Stimulated activated CD4-positive, alpha-beta T cell treated with anti-CD3 and anti-CD28 coated beads, Interleukin-2, amount 100 ng/mL, for 4 hours (primary cell): ENCODE measurements at regions not wholly inside any gene's neighbourhood (a gene's known extent, or its start where the extent isn't known, plus 50 kb on each side); places are given as distances from the start of the nearest gene placed in this dataset.
"Not testable (repeated sequence)": the region's sequence is repeated elsewhere in the genome, so short reads cannot be mapped to it uniquely, and the experiment has no call there.

Source experiments
- DNase-seq: peaks from one replicate; pipeline ENCODE4 v3.0.0-alpha.2; 2020; ENCODE audit warnings: low read depth

DNA sequence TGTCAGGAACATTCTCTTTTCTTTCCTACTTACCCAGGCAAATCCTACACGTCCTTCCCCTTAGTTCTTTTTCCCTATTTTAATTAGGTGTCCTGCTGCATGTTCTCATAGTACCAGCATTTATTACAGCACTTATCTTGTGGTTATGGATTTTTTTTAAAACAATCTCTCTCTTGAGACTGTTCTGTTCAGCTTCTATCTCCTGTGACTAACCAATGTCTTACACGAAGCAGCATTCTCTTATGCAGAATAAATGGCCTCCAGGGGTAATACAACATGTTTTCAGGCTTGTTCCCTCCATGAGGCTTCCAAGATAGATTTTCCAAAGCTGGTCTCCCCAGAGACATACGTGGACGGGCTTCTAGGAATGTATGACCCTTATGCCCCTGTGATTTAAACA is 1096.1 kb upstream of the CELF2 start:
- DNase-seq: no peak

DNA sequence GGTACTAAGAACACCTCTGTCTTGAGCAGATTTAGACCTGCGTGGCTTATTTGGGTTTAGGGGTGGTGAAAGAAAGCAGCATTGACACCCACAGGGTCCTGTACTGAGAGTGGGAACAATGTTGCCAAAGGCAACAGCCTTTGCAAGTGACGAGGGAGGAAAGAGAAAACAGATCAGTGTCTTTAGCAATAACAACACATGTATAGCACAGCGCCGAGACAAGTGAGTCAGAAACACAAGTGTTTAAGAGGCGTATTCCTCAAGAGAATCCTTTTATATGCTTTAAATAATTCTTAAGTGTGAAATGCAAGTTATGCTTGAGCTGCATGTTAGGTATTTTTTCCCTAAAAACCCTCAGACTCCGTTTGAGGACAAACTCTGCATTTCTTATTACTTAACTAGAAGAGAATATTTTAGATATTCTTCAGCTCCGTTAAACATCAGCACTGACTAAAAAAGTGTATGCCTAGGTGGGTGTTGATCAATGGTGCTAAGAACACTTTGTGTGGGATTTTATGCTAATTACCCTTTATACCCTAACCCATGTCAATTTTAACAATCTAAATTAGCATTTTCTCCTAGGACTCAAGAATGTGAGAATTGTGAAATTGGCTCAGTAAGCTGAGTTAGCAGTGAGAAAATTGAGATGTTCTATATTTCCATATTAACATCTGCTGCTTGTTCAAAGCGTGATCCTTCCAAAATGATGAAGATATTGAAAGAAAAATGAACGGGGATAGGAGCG is 1095.4 kb upstream of the CELF2 start:
- DNase-seq: no peak

DNA sequence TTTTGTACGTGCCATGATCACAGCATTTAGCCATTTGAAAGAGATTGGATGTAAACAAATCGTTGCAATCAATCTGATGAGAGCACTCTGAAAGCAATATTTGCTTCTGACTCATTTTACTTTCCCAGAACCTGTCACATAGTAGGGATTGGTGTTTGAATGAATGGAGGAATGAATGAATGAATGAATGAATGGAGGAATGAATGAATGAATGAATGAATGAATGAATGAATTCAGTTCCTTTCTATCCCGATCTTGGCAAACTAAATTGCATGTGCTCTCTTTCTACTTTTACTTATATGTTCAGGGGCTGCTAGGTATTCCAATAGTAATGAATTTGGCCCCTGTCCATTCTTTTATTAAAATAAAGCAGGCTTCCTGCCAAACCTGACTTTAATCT is 1091.7 kb upstream of the CELF2 start:
- no peak for DNase-seq

DNA sequence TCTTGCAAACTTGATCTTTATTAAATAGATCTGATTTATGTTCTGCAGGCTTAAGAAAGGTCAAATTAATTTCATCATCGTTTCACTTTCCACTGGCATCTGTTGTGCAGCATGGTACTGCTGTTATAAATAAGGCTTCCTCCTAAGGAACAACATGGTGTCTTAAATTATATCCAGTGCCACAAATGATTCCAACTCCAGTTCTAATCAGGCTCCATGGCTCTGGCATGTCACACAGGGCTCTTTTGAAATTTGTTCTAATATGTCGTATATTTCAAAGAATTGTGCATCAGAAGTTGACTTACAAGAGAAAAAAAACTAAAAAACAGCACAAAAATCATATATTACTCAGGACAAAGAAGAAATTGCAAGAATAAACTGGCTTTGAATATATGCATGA is 1090.8 kb upstream of the CELF2 start:
- no peak for DNase-seq

DNA sequence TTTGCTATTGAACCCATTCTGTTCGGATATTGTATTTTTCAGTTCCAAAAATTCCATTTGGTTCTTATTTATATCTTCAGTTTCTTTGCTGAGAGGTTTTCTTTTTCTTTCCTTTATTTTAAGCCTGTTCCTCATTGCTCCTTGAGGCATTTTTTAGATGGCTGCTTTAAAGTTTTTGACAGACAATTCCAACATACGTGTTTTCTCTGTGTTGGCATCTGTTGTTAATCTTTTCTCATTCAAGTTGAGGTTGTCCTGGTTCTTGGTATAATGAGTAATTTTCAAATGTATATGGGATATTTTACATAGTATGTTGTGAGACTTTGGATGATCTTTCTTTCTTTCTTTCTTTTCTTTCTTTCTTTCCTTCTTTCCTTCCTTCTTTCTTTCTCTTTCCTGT is 1078.0 kb upstream of the CELF2 start:
- DNase-seq: no peak

DNA sequence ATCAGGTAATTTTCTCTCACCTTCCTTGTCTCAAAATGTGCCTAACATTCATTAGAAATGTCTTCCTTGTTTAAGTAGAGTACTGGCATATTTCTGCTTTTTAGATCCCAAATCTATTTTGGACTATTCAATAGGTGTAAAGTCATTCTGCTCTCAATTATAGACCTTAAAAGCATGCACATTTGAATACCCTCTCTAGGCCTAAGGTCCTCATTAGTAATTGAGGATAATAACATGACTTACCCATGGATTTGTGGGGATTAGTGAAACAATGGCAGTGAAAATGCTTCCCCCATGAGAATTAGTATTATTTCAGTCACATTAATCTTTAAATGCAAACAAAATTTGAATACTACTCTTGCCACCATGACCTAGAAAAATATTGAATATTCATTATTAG is 1073.0 kb upstream of the CELF2 start:
- no peak for DNase-seq

DNA sequence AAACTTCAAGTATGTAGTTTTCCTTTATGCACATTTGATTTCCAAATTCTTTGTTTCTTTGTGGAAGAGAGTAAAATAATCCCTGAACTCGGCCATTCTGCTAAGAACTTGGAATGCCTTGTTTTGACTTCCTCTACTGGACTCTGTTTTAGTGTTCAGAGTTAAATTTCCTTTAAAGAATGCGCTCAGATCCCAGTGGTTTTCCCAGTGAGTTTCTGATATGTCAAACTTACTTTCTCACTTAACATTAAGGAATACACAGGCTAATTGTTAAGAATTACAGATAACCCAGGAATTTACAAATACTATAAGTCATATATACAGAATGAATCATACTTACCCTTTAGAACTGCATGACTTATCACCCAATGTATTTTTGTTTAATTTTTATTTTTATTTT is 1067.6 kb upstream of the CELF2 start:
- DNase-seq: no peak

DNA sequence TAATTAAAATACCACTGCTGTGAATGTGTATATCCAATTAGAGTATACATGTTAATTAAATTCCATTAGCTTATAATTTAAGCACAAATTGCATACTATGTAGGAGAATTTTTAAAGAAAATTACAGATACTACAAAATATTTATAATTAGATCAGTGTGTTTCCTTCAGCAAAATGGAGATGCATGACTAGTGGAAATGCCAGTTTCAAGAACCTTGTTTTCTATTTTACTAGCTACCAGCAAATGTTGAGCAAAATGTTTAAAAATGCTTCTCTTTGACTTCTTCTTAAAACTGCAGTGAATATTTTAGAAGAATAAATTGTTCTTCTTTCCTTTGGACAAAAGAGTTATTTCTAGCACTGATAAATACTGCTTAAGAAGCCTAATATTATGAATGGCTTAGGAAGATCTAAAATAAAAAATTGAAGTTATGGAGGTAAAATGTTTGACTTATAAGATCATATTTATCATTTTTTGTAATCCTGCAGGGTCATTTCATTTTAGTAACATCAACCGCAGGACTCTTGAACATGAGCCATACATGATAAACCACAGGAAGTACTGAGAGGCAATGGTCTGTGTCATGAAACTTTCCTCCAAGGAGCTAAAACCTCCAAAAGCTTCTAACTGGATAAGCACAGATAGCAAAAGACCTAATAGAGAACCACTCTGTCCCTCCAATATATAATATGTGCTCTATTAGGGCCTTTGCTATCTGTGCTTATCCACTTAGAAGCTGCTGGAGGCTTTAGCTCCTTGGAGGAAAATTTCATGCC is 1066.0 kb upstream of the CELF2 start:
- no peak for DNase-seq

DNA sequence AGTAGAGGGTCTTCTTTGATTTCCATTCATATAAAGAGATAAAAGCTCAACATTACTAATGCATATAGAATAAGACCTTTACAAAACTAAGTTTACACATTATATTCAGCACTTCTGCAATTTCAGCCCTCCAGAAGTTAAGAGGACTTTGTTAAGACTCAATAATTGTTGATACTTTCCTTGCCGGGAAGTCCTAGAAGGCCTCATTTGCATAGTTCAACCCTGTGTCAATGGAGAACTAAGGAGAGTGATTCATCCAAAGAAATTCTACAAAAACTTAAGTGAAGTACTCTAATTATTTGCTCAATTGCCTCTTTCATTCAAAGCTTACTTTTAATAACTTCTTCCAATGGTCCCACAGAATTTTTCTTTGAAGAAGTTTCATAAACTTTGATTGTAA is 1060.3 kb upstream of the CELF2 start:
- no peak for DNase-seq

DNA sequence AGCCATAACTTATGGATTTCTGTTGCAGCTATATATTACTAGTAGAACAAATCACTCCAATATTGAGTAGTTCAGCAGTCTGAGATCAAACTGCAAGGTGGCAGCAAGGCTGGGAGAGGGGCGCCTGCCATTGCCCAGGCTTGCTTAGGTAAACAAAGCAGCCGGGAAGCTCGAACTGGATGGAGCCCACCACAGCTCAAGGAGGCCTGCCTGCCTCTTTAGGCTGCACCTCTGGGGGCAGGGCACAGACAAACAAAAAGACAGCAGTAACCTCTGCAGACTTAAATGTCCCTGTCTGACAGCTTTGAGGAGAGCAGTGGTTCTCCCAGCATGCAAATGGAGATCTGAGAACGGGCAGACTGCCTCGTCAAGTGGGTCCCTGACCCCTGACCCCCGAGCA is 1059.8 kb upstream of the CELF2 start:
- DNase-seq: not testable (repeated sequence)

DNA sequence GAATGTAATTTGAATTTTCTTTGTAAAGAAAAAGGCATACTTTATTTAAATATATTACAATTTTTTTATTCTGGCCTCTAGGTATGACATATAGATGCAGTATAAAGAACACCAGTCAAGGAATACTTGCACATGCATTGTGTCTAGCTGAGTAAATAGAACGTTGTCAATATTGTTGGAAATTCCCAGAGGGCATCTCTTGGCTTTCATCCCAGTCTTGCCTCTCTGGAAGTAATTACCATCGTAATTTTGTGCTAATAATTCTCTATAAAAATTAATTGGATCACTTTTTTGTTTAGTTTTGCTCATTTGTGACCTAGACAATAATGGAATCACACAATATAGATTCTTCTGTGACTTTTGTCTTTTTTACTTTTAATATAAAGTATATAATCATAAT is 1052.3 kb upstream of the CELF2 start:
- DNase-seq: no peak

DNA sequence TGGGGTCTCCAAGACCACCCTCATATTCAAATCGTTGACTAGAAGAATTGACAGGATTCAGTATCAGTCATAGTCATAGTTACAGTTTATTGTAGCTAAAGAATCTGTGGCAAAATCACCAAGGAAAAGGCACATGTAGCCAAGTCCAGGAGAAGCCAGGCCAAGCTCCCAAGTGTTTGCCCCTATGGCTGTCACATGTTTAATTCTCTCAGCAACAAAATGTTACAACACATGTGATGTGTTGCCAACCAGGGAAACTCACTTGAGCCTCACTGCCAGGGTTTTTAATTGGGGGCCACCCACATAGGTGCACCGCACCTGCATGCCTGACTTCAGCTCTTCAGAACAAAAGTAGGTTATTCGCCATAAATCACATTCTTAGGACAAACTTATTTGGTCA is 1030.9 kb upstream of the CELF2 start:
- DNase-seq: no peak

DNA sequence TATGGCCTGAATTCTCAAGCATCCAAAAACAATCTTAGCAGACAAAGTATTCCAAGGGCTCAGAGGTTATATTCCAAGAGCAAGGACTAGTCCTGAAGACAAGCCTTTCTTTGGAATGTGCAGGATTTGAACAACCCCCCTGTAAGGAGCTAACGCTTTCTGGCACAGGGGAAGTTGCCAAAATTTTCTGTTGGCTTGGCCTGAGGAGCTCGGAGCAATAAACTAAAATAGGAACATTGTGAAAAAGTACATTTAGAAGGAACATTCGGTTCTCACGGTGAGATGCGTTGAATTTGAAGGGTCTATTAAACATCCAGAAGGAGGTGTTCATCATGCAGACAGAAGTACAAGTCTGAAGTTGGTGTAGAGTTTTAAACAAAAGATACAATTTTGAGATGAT is 1030.5 kb upstream of the CELF2 start:
- no peak for DNase-seq

DNA sequence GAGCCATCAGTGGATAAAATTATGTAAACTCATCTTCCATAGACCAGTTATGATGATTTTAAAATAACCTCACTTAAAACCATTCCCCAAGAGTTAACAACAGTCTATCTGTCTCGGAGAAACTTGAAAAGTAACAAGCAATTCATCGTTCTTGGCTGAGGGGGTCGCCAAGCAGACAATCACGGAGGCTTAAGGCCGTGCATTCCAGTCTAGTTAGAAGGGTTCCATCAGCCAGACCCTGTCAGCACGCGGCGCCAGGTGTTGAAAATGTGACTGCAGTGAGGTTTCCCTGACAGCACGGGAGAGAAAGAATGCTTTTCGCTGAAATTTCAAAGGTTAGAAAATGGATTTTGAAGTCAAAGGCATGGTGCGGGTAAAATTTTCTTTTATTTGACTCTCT is 1025.0 kb upstream of the CELF2 start:
- DNase-seq: no peak

DNA sequence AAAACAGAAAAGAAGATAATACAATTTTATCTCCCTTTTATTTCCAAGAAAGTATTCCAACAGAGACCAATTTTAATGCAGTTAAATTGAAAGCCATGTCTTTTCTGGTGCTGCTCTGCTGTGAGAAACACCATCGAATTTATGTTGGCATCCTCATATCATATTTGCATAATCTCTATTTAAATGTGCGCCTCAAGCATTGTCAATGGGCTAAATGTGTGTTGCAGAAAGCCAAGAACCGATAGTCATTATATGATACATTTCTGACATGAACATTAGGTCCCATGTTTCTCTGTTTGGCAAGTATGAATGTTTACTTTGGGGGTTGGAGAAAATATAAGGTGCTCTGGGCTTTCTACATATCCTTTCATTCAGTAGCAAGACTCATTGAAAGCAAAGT is 1023.5 kb upstream of the CELF2 start:
- DNase-seq: no peak

DNA sequence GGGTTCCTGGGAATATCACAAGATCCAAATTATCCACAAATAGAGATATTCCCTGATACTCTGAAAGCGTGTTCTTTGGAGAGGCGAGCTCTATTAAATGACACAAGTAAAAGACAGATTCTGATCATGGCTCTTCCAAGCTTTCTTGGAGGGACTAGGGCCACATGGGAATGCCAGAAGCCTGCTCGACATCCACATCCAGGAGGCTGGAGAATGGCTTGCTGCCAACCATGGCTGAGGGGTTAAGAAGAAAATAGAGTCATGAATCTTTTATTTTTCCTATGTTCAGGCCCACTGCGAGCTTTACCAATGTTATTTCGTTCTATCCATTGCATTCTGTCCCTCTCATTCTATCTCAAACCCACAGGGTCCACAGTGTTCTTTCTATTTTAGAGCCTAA is 1018.0 kb upstream of the CELF2 start:
- DNase-seq: no peak

DNA sequence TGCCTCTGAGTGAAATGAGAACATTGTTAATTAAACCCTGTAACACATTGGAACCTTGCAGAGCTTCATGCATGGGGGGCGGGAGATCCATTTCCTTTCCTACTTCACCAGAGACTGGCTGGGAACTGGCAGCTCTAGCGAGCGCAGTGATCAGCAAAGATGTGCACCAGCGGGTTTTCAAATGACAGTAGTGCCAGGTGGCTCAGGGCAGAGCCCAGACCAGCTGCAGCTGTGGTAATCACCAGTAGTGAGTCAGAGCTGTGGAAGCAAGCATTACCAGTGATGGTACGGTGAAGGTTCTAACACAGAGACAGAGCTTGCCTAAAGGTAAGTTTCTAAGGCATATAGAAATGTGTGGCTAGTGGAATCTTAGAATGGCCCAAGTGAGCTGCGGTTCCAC is 1009.7 kb upstream of the CELF2 start:
- DNase-seq: no peak

DNA sequence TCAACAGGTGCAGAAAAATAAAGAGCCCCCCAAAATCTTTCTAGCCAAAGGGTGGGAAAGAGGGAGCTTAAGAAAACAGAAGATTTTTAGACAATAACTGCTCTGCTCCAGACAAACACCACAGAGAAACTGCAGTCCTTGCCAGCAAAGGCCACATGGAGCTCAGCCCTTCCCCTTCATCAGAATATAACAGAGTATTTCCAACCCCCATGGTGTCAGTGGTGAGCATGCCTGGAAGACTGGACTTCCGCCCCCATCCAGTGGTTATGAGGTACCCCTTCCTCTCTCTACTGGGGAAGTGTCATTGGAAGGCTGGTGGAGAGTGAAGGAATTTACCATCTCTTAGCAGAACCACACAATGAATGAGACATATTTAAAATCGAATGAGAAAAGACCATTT is 1007.3 kb upstream of the CELF2 start:
- DNase-seq: no peak

DNA sequence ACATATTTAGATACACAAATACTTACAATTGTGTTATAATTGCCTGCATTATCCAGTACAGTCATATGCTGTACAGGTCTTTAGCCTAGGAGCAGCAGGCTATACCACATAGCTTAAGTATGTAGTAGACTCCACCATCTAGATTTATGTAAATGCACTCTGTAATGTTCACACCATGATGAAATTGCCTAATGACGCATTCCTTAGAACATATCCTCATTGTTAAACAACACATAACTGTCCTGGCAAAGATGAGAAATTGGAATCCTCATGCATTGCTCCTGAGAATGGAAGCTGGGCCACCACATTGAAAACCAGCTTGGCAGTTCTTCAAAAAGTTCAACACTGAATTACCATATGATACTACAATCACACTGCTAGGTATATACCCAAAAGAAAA is 1002.8 kb upstream of the CELF2 start:
- no peak for DNase-seq

DNA sequence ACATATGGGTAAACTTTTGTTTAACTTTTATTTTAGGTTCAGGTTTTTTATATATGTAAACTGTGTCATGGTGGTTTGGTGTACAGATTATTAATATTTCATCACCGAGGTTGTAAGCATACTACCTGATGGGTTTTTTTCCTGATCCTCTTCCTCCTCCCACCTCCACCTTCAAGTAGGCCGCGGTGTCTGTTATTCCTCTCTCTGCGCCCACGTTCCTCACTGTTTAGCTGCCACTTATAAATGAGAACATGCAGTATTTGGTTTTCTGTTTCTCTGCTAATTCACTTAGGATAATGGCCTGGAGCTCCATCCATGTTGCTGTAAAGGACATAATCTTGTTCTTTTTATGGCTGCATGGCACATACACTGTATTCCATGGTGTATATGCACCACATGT is 1000.0 kb upstream of the CELF2 start:
- no peak for DNase-seq

DNA sequence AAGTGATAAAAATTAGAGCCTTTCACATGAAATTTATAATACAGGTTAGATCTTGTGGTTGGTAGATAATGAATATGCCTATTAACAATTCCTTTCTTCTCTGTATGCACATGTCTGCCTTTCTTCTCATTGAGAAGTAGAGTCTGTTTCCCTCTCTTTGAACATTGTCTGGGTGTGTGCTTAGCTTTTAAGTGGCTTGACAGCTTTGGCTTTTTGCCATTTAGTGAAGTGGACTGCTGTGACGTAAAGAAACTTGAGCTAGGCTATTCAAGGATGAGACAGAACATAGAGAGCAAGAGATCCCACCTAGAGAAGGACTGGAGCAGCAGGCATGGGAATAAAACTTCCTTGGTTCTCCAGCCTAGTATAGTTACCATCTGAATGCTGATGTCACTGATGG is 996.7 kb upstream of the CELF2 start:
- no peak for DNase-seq

DNA sequence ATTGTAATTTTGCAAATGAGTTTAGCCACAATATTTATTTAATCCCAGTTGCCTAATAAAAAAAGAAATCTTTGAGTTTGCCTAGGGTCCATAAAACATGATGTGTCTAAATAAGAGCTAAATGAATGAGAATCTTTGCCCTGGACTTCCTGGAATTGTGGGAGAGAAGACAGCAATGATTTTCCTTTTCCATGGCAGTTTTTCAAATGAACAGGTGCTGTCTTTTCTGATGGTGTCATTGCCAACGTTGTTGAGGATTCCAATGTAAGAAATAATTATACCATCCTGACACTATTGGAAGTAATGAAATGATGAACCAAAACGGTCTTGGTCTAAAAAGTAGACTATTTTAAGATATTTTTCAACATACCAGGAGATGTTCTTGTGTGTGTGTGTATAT is 984.7 kb upstream of the CELF2 start:
- DNase-seq: no peak

DNA sequence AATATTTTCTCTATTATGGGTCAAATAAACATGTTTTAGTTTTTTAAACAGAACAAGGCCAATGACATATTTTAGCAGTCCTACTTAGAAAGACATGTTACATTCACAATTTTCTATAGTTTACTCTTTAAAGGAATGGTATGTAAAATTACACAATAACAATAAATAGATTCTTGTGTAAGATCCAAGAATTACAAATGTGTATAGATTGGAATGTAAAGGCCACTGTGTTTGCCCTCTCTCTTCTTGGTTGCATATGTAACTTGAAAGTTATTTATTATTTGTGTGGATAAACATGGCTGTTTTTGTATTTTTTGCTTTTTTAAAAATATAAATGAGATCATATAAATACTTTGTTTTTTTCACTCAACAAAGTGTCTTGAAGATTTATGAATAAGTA is 979.3 kb upstream of the CELF2 start:
- no peak for DNase-seq

DNA sequence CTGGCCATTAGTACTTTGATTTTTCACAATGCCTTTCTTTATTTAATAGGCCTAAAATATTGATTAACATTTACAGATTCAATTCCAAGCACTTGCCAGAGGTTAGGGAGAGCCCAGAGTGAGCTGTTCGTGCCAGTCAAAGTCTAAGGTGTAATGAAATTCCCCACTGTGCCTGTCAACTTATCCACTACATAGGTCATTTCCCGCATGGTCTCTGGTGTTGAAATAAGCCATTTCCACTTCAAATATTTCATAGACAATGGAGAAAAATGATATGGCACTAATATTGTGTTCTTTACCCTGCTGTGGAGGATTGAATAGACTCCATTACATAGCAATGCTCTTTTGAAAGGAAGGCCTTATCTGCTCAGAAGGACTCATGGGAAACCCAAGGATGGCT is 978.1 kb upstream of the CELF2 start:
- no peak for DNase-seq
